HG03558 (cell line): ENCODE measurements at regions not wholly inside any gene's neighbourhood (a gene's known extent, or its start where the extent isn't known, plus 50 kb on each side); places are given as distances from the start of the nearest gene placed in this dataset.
"Not testable (repeated sequence)": the region's sequence is repeated elsewhere in the genome, so short reads cannot be mapped to it uniquely, and the experiment has no call there.

Source experiments
- ATAC-seq: cut with Tn5 transposase; IDR thresholded peaks from one replicate; pipeline ENCODE4 v1.9.1; 2021; ENCODE audit warnings: moderate number of reproducible peaks; ENCODE audit not compliant: unreplicated experiment; ENCODE audit errors: extremely low read depth

- ATAC-seq, result no peak
Observed at GRCh38 chr7:91609525-91609924, 271.0 kb downstream of the MTERF1 start.

- no peak for ATAC-seq
Observed at GRCh38 chr7:91614431-91614830, 266.1 kb downstream of the MTERF1 start.

- ATAC-seq, result no peak
Observed at GRCh38 chr7:91618776-91619765, 261.4 kb downstream of the MTERF1 start.

- no peak for ATAC-seq
Observed at GRCh38 chr7:91620827-91621226, 259.7 kb downstream of the MTERF1 start.

- not testable (repeated sequence) for ATAC-seq
Observed at GRCh38 chr7:91627324-91627723, 253.2 kb downstream of the MTERF1 start.

- no peak for ATAC-seq
Observed at GRCh38 chr7:91628742-91629141, 251.8 kb downstream of the MTERF1 start.

- no peak for ATAC-seq
Observed at GRCh38 chr7:91630581-91631380, 249.7 kb downstream of the MTERF1 start.

- no peak for ATAC-seq
Observed at GRCh38 chr7:91632234-91632940, 248.1 kb downstream of the MTERF1 start.

- ATAC-seq, result no peak
Observed at GRCh38 chr7:91633013-91633441, 247.5 kb downstream of the MTERF1 start.

- no peak for ATAC-seq
Observed at GRCh38 chr7:91634485-91635177, 245.9 kb downstream of the MTERF1 start.

GRCh38 chr7:91636129-91636724, 244.3 kb downstream of the MTERF1 start:
- no peak for ATAC-seq

GRCh38 chr7:91636728-91637127, 243.8 kb downstream of the MTERF1 start:
- ATAC-seq, result no peak

GRCh38 chr7:91644256-91644655, 236.2 kb downstream of the MTERF1 start:
- ATAC-seq, result no peak

- no peak for ATAC-seq
Observed at GRCh38 chr7:91645542-91645941, 235.0 kb downstream of the MTERF1 start.

GRCh38 chr7:91651986-91652385, 228.5 kb downstream of the MTERF1 start:
- ATAC-seq, result no peak

GRCh38 chr7:91653286-91653685, 227.2 kb downstream of the MTERF1 start:
- ATAC-seq, result no peak

- no peak for ATAC-seq
Observed at GRCh38 chr7:91655656-91656055, 224.8 kb downstream of the MTERF1 start.

GRCh38 chr7:91656541-91657482, 223.7 kb downstream of the MTERF1 start:
- ATAC-seq, result no peak
